Keratinocyte (primary cell): ENCODE measurements at regions not wholly inside any gene's neighbourhood (a gene's known extent, or its start where the extent isn't known, plus 50 kb on each side); places are given as distances from the start of the nearest gene placed in this dataset.

Experiments
- DNase-seq: peaks from one replicate; pipeline ENCODE4 v3.0.0-alpha.2; 2011; ENCODE audit warnings: low read depth, missing footprints, low spot score
- FAIRE-seq: peaks from 2 replicates; lab custom pipeline; 2011; peaks lifted over from hg19 to GRCh38; lab: Jason Lieb, UNC
- H2AFZ ChIP-seq: 2 replicates; pipeline ENCODE4 v1.6.0; 2012; ENCODE audit warnings: low read length, control low read depth, inconsistent platforms; ENCODE audit not compliant: control insufficient read depth
- H3K27ac ChIP-seq: 2 replicates; pipeline ENCODE4 v1.5.1; 2011; ENCODE audit warnings: low read length; ENCODE audit not compliant: control insufficient read depth, insufficient read depth
- H3K27me3 ChIP-seq: 3 replicates; pipeline ENCODE4 v1.6.0; 2011; ENCODE audit warnings: low read length; ENCODE audit not compliant: control insufficient read depth, insufficient read depth; ENCODE audit errors: extremely low read depth
- H3K36me3 ChIP-seq, 2 experiments: 2 replicates in 1 of 2; 3 replicates in 1 of 2; pipeline ENCODE4 v1.5.1; 2011; ENCODE audit warnings: low read length in 2 of 2, mild to moderate bottlenecking in 1 of 2; ENCODE audit not compliant: control insufficient read depth in 2 of 2, insufficient read depth in 2 of 2; ENCODE audit errors: extremely low read depth in 1 of 2
- H3K4me1 ChIP-seq: 3 replicates; pipeline ENCODE4 v1.5.1; 2011; ENCODE audit warnings: low read length; ENCODE audit not compliant: control insufficient read depth, insufficient read depth; ENCODE audit errors: extremely low read depth
- H3K4me2 ChIP-seq: 3 replicates; pipeline ENCODE4 v1.6.0; 2011; ENCODE audit warnings: low read depth, low read length; ENCODE audit not compliant: control insufficient read depth, insufficient read depth; ENCODE audit errors: extremely low read depth
- H3K4me3 ChIP-seq, 3 experiments: fragments of 200-600 bp in 1 of 3; sonication (generic) in 1 of 3; 2 replicates in 2 of 3; 3 replicates in 1 of 3; pipeline ENCODE4 v1.5.1; 2011 to 2016; ENCODE audit warnings: low read length in 3 of 3, mild to moderate bottlenecking in 3 of 3, control low read depth in 2 of 3, inconsistent platforms in 1 of 3, low read depth in 1 of 3, mixed read lengths in 1 of 3, mixed run types in 1 of 3, moderate library complexity in 1 of 3; ENCODE audit not compliant: control insufficient read depth in 2 of 3, insufficient read depth in 2 of 3; ENCODE audit errors: extremely low read depth in 1 of 3
- H3K79me2 ChIP-seq: 2 replicates; pipeline ENCODE4 v1.6.0; 2012; ENCODE audit warnings: low read length; ENCODE audit not compliant: control insufficient read depth, insufficient read depth
- H3K9ac ChIP-seq: 3 replicates; pipeline ENCODE4 v1.6.0; 2011; ENCODE audit warnings: low read length; ENCODE audit not compliant: control insufficient read depth, insufficient read depth; ENCODE audit errors: extremely low read depth
- H3K9me1 ChIP-seq: 3 replicates; pipeline ENCODE4 v1.6.0; 2011; ENCODE audit warnings: low read length; ENCODE audit not compliant: control insufficient read depth, insufficient read depth; ENCODE audit errors: extremely low read depth
- H3K9me3 ChIP-seq: 2 replicates; pipeline ENCODE4 v1.5.1; 2012; ENCODE audit warnings: low read depth, low read length; ENCODE audit not compliant: control insufficient read depth
- H4K20me1 ChIP-seq: 3 replicates; pipeline ENCODE4 v1.6.0; 2011; ENCODE audit warnings: low read length; ENCODE audit not compliant: control insufficient read depth, insufficient read depth; ENCODE audit errors: extremely low read depth
- CTCF ChIP-seq, 3 experiments: IDR thresholded peaks in 1 of 3; conservative IDR thresholded peaks in 1 of 3; optimal IDR thresholded peaks in 1 of 3; 2 replicates in 2 of 3; 3 replicates in 1 of 3; pipeline versions ENCODE3 to v1.5.1; 2011; ENCODE audit warnings: low read length in 3 of 3, mild to moderate bottlenecking in 3 of 3, moderate library complexity in 2 of 3, control low read depth in 1 of 3, inconsistent platforms in 1 of 3; ENCODE audit not compliant: insufficient read depth in 2 of 3; ENCODE audit errors: extremely low read depth in 1 of 3
- EZH2 ChIP-seq: IDR thresholded peaks from one replicate; pipeline ENCODE4 v1.6.1; 2012; ENCODE audit warnings: inconsistent platforms, mild to moderate bottlenecking, low read length, moderate library complexity
- dilution Hi-C: fragments of 300-500 bp; cut with MboI; formaldehyde crosslinking; loops from one replicate; pipeline ENCODE4 v1.7.0; 2020; ENCODE audit warnings: low sequenced_read_pairs; ENCODE audit not compliant: extremely low pct_ligation_motif_present

GRCh38 chr7:108985037-108985436, 415.4 kb downstream of the DNAJB9 start:
- TF ChIP-seq EZH2 (no peak), CTCF (optimal IDR thresholded peaks at IDR 0.05 in 1 of 3, IDR thresholded peaks at IDR 0.05 in 1 of 3, conservative IDR thresholded peaks at IDR 0.05 in 1 of 3; ENCODE audit: extremely low read depth in 1 of 3, insufficient read depth in 2 of 3, low read length in 3 of 3) (no peak)
- H3K4me2 ChIP-seq: no peak overlapping the region
- no peaks in the 10 kb centered on the region for H4K20me1 ChIP-seq
- no peak overlapping the region for H2AFZ ChIP-seq
- no peak for FAIRE-seq
- dilution Hi-C loops: no loop called here
- no peak overlapping the region for H3K9ac ChIP-seq
- no peaks in the 10 kb centered on the region for H3K79me2 ChIP-seq
- no peak overlapping the region for H3K27ac ChIP-seq
- DNase-seq: no peak
- H3K4me3 ChIP-seq: no peak overlapping the region
- no peaks in the 10 kb centered on the region for H3K36me3 ChIP-seq
- no peaks in the 10 kb centered on the region for H3K27me3 ChIP-seq
- no peaks in the 10 kb centered on the region for H3K9me3 ChIP-seq
- no peaks in the 10 kb centered on the region for H3K9me1 ChIP-seq
- no peaks in the 10 kb centered on the region for H3K4me1 ChIP-seq

- H3K4me2 ChIP-seq: no peak overlapping the region
- no peak overlapping the region for H3K4me3 ChIP-seq
- FAIRE-seq (no peak), DNase-seq (no peak)
- H4K20me1 ChIP-seq: no peaks in the 10 kb centered on the region
- TF ChIP-seq CTCF (optimal IDR thresholded peaks at IDR 0.05 in 1 of 3, IDR thresholded peaks at IDR 0.05 in 1 of 3, conservative IDR thresholded peaks at IDR 0.05 in 1 of 3; ENCODE audit: extremely low read depth in 1 of 3, insufficient read depth in 2 of 3, low read length in 3 of 3): no peak
- TF ChIP-seq EZH2: no peak
- no peaks in the 10 kb centered on the region for H3K9me1 ChIP-seq
- no peaks in the 10 kb centered on the region for H3K27me3 ChIP-seq
- no peaks in the 10 kb centered on the region for H3K9me3 ChIP-seq
- H3K9ac ChIP-seq: no peak overlapping the region
- no peaks in the 10 kb centered on the region for H3K79me2 ChIP-seq
- H3K36me3 ChIP-seq: no peaks in the 10 kb centered on the region
- no peak overlapping the region for H3K27ac ChIP-seq
- H3K4me1 ChIP-seq: no peaks in the 10 kb centered on the region
- dilution Hi-C loops: no loop called here
- no peak overlapping the region for H2AFZ ChIP-seq
Observed at GRCh38 chr7:108989319-108989718, 419.6 kb downstream of the DNAJB9 start.
